GM19328 (cell line): ENCODE measurements at regions not wholly inside any gene's neighbourhood (a gene's known extent, or its start where the extent isn't known, plus 50 kb on each side); places are given as distances from the start of the nearest gene placed in this dataset.
"Not testable (repeated sequence)": the region's sequence is repeated elsewhere in the genome, so short reads cannot be mapped to it uniquely, and the experiment has no call there.

ENCODE experiments used
- ATAC-seq: cut with Tn5 transposase; IDR thresholded peaks from one replicate; pipeline ENCODE4 v1.9.1; 2021; ENCODE audit warnings: mild to moderate bottlenecking, moderate library complexity; ENCODE audit not compliant: unreplicated experiment

- no peak for ATAC-seq
Measured at GRCh38 chr14:105883066-105884005, 357.0 kb downstream of the TMEM121 start.

GRCh38 chr14:105884192-105884807 is 357.9 kb downstream of the TMEM121 start:
- ATAC-seq = not testable (repeated sequence)

DNA sequence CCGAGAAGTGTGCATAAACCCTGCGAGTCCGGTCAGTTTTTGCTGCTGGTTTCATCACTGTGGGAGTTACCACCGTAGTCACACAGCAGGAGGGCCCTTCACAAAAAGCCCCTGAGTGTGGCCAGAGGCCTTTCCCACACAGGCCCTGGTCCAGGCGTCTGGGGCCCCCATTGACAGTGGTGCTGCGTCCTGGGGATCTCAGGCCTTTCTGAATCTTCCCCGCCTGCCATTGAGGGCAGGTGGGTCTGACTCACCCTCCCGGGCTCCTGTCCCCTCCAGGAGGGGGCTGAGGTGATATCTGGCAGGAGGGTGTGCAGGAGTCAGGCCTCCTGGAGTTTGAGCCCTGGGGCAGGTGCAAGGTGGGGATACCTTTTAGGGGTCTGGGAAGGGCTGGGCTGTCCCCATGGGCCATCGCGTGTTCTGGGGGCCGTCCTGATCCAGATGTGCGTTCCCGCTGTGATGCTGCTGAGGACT is 358.5 kb downstream of the TMEM121 start:
- ATAC-seq = no peak

DNA sequence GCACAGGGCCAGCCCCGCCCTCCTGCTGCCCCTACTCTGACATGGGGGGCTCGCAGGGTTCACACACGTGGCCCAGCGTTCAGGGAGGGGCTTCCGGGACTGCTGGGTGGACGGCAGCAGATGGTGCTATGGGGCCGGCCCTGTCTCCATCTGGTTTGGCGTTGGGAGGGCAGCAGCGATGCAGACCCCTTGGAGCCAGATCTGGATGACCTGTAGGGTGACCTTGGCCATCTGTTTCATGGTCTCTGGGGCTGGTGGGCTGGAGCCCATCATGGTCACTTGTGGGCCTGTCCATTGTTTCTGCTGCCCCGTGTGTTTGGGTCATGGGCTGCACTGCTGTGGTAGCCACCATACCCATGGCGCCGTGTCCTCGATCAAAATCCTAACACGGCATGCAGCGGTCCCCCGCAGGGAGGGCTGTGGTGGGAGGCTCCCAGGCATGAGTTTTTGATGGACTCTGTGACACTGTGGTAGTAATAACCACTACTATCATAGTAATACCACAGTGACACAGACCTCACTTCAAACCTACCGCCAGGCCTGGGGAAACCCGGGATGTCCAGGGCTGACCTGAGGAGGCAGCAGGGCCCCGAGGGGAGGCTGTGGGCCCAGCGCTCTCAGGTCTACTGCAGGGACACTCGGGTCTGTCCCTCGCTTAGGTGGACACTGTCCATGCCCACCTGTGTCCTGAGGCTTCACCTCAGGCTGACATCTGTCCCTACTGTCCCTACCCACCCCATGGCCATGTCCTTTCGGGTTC is 359.4 kb downstream of the TMEM121 start:
- no peak for ATAC-seq

- ATAC-seq = not testable (repeated sequence)
Measured at GRCh38 chr14:105886791-105887191, 360.4 kb downstream of the TMEM121 start.

GRCh38 chr14:105887692-105888091 is 361.3 kb downstream of the TMEM121 start:
- no peak for ATAC-seq

DNA sequence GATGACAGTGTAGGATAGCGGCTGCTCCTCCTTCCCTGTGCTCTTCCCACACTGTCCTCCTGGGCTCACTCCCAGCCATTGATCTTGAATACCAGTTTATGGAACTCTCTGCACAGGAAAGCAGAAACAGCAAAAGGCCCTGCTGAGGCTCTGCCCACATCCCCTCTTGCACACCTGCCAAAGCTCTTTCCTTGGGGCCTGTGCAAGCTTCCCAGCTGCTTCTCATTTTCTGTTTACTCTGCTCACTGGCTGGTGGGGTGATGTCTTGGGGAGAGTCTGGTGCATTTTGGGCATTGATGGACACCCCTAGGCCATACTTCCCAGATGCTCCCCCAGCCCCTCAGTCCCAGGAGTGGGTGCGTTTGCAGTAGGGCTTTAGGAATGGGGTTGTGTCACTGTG is 361.8 kb downstream of the TMEM121 start:
- no peak for ATAC-seq

- ATAC-seq = no peak
Measured at GRCh38 chr14:105888784-105889665, 362.6 kb downstream of the TMEM121 start.

DNA sequence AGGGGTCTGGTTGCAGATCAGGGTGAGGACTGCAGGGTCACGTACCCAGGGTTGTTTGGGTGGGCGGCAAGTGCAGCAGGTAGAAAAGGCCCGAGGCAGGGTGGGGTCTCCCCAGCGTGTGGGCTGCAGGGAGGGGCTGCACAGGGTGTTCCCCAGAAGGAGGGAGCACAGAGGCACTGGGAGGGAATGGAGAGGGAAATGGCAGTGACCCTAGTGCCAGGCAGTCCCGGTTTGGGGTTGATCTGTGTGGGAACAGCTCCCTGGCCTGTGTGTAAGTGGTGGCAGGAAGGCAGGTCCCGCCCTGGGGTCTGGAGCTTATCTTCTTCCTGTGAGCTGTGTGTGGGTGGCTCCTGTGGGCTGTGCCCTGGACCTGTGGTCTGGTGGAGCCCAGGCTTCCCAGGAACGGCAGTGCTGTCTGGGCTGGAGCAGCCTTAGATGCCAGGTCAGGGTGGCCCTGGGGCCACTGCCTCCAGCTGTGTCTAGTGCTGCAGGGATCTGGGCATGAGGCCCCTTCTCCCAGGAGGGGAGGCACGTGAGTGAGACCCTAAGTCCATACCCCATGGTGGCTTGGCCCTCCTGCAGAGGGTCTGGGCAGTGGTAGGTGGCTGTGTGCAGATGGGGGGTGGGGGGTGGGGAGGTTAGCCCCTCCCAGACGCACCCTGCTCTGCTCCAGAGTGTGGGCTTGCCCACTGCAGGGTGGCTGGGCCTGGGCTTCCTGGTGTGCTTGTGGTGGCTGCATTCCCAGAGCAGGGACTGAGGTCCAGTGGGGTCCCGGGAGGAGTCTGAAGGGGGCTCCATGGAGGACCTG is 363.5 kb downstream of the TMEM121 start:
- ATAC-seq = no peak

- ATAC-seq = no peak
Measured at GRCh38 chr14:105890474-105891220, 364.3 kb downstream of the TMEM121 start.

- no peak for ATAC-seq
Measured at GRCh38 chr14:105891221-105891602, 364.8 kb downstream of the TMEM121 start.

DNA sequence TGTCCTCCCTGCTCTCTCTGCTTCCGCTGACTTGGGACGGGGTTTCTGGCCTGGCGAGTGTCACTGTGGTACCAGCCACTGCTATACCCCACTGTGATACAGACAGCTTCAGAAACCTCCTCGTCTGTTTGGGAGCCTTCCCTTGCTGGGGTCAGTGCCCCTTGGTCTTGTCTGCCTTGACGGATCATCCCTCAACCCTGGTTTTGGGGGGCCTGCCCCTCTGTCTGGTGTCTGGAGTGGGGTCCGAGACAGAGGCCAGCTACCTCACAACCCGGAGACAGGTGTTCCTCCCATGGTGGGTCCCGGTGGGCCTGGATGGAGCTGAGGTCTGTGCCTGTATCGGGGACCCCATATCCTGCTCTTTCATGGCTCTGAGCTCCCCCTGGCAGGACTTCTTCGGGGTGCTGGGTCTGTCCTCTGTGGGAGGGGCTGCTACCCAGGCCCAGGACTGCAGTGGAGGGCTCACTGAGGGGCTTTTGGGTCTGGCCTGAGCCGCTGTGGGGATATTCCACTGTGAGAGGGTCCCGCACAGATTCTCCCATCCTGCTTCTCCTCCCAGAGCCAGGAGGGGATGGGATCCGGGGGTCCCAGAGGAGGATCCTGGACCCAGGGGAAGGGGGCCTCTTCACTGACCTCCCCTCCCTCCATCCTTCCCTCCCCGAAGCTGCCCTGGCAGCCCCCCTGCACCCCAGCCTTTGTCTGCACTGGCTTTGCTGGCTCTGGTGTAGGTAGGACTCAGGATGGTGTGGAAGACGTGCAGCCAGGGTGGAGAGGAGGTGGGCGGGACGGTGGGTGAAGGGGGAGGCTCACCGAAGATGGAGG is 365.5 kb downstream of the TMEM121 start:
- no peak for ATAC-seq

DNA sequence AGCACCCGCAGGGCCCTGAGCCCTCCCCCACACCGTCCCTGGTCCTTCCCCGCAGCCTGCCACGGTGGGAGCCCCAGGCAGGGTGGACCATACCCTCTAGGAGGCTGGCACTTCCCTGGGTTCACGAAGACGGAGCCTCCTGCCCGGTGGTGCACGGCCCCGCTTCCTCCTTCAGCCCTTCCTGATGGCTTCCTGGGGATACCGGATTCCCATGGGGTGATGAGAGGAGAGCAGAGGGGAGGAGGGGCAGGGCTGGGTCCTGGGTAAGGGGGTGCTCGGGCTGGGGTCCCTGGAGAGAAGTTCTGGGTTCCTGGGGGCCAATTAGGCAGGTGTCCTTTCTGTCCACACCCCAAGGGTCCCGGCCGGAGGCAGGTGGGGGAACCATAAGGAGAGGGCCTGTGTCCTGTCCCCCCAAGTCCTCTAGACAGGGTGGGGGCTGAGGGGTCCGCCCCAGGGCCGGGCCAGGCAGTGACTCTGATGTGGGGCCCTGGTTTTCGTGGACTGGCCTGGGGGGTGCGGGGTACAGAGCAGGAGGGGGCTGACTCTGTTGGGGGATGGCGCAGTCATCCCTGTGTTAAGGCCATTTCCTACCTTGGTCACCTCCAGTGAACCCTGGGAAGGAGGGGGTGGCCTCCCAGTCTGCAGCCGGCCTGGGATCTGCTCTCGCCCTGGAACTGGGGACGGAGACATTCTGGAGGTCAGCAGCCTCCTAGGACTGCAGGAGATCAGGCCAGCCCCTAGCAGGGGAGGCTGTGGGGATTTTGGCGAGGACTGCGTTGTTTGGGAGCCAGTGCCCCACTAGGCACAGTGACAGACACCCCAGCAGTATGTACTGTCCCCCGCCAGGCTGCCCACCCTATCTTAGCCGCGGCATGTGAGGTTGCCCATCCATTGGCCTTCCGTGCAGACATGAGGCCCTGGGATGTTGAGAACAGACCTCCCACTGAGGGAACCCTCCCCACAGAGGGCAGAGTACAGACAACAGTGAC is 366.4 kb downstream of the TMEM121 start:
- ATAC-seq = not testable (repeated sequence)

GRCh38 chr14:105893686-105894085 is 367.3 kb downstream of the TMEM121 start:
- ATAC-seq = not testable (repeated sequence)

GRCh38 chr14:105894125-105894977 is 368.0 kb downstream of the TMEM121 start:
- ATAC-seq = no peak
